NB4 (cell line): ENCODE measurements at regions not wholly inside any gene's neighbourhood (a gene's known extent, or its start where the extent isn't known, plus 50 kb on each side); places are given as distances from the start of the nearest gene placed in this dataset.

Experiments
- DNase-seq: peaks from one replicate; pipeline ENCODE4 v3.0.0; 2010; ENCODE audit warnings: low read depth
- H3K4me3 ChIP-seq: one replicate; pipeline ENCODE4 v1.5.1; 2011; ENCODE audit warnings: mild to moderate bottlenecking, low read depth, low read length, moderate library complexity
- MYC ChIP-seq: IDR thresholded peaks from 2 replicates; pipeline ENCODE4 v1.6.1; 2011; ENCODE audit warnings: low read depth, low read length
- POLR2A ChIP-seq: IDR thresholded peaks from 2 replicates; pipeline ENCODE4 v1.6.1; 2011; ENCODE audit warnings: mild to moderate bottlenecking; ENCODE audit not compliant: insufficient read length; ENCODE audit errors: extremely low read depth
- TF ChIP-seq, protein P1 (sequence below): IDR thresholded peaks from 2 replicates; pipeline ENCODE4 v1.6.1; 2011; ENCODE audit warnings: low read depth, low read length
- TF ChIP-seq, protein P2 (sequence below): IDR thresholded peaks from one replicate; pipeline ENCODE4 v1.5.1; 2012; ENCODE audit warnings: low read depth, low read length

- DNase-seq, result no peak
- TF ChIP-seq, protein P1, sequence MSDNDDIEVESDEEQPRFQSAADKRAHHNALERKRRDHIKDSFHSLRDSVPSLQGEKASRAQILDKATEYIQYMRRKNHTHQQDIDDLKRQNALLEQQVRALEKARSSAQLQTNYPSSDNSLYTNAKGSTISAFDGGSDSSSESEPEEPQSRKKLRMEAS, result no peak
- no peak for TF ChIP-seq POLR2A
- H3K4me3 ChIP-seq, result no peak overlapping the region
Observed at GRCh38 chr15:62958528-62959363, 83.8 kb upstream of the TPM1 start.

DNA sequence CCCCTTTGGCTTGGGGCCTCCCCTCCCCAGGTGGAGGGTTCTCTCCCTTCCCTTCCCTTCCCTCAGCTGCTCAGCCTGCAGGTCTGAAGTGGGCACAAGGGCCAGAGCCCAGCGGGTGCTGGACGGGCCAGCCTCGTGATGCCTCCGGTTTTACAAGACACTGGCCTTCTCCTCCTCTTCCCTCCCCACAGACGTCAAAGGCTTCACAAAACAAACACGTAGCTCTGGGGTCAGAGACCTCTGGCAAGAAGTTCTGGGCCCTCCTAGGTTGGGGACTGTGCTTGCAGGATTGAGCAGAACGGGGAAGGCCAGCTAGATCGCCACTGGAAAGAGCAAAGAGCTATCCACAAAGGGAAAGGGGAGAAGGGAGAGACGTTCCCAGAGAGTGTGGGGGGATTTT, 81.4 kb upstream of the TPM1 start:
- TF ChIP-seq, protein P1, result no peak
- TF ChIP-seq, protein P2, sequence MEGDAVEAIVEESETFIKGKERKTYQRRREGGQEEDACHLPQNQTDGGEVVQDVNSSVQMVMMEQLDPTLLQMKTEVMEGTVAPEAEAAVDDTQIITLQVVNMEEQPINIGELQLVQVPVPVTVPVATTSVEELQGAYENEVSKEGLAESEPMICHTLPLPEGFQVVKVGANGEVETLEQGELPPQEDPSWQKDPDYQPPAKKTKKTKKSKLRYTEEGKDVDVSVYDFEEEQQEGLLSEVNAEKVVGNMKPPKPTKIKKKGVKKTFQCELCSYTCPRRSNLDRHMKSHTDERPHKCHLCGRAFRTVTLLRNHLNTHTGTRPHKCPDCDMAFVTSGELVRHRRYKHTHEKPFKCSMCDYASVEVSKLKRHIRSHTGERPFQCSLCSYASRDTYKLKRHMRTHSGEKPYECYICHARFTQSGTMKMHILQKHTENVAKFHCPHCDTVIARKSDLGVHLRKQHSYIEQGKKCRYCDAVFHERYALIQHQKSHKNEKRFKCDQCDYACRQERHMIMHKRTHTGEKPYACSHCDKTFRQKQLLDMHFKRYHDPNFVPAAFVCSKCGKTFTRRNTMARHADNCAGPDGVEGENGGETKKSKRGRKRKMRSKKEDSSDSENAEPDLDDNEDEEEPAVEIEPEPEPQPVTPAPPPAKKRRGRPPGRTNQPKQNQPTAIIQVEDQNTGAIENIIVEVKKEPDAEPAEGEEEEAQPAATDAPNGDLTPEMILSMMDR, result no peak
- no peak for TF ChIP-seq POLR2A
- TF ChIP-seq MYC, result no peak
- no peak for DNase-seq
- H3K4me3 ChIP-seq, result no peak overlapping the region

DNA sequence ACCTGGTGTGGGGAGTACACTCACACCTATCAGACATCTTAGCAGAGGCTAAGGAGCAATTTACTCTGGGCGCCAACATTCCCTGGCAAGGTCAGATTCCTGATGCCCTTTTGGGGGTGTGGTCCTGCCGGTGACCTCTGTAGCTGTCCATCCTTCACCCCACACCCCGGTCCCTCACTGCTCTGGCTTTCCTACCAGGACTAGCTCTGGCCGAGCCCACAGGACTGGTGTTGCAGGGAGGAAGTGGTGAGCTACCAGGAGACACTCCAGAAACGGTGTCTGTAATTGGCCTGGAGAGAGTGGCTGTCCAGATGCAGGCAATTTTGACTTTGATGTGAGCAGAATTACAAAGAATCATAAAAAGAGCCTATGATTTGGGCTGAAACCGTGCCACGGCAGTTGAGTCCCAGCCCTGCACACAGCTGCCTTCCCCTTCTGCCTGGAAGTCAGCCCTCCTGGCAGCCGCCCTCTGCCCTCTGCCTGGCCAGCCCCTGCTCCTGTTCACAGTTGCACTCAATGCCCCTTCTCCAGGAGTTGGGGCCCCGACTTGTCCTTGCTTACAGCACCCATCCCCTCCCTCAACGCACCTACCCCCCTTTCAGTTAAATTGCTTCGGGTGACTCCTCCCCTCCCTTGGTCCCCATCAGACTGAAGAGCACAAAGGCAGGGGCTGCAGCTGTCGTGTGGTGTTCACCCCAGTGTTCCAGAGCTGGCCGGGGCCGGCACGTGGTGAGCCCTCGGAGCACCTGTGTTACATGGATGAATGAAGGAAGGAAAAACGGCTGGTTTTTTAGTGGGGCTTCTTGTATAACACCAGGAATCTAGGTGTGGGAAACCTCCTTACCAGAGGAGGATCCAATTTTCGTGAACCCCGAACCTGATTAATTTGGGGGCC, 80.2 kb upstream of the TPM1 start:
- DNase-seq, result no peak
- TF ChIP-seq, protein P2, result no peak
- TF ChIP-seq, protein P1, result no peak
- TF ChIP-seq MYC (no peak), POLR2A (no peak)
- H3K4me3 ChIP-seq, result no peak overlapping the region

GRCh38 chr15:62964251-62964650, 78.3 kb upstream of the TPM1 start:
- no peak for DNase-seq
- no peak overlapping the region for H3K4me3 ChIP-seq
- TF ChIP-seq, protein P1, result no peak
- TF ChIP-seq POLR2A, result no peak
- no peak for TF ChIP-seq MYC
- TF ChIP-seq, protein P2, result no peak

DNA sequence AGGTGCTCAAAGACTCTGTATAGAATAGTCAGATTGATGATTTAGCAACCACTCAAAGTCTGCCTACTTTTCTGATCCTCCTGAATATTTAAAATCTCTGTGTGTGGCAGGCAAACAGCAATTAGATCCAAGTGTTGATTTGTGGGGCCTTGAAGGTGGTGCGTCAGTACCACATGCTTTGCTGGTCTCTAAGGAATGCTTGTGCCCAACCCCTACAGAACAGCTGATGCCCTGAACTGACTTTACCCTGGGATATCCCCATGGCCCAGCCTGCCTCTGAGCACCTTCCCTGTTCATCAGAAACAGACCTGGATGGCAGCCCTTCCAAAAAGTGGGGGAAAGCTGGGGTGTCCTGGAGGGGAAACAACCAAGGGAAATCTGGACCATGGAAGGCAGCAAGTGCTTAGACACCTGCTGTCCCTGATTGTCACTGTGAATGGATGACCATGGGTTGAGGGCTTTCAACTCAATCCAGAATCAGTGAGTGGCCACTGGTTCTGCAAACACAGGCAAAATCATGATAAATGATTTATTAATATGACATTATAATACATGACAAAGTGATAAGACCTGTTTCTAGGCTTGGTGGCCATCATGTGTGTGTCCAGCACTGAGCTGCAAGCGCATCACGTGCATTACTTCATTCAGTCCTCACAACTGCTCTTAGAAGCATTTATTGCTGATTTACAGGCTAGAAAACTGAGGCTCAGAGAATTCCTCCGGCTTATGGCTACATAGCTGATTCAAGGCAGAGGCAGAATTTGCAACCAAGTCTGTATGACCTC, 76.1 kb upstream of the TPM1 start:
- no peak overlapping the region for H3K4me3 ChIP-seq
- no peak for DNase-seq
- TF ChIP-seq POLR2A, result no peak
- TF ChIP-seq, protein P2, result no peak
- TF ChIP-seq, protein P1, result no peak
- TF ChIP-seq MYC, result no peak
